COR-L47 (cell line): ENCODE measurements at regions not wholly inside any gene's neighbourhood (a gene's known extent, or its start where the extent isn't known, plus 50 kb on each side); places are given as distances from the start of the nearest gene placed in this dataset.

ENCODE experiments used
- DNase-seq: peaks from one replicate; lab custom pipeline; 2025; lab: John Stamatoyannopoulos, UW

- DNase-seq = no peak
Measured at GRCh38 chr21:16492892-16493291, 763.1 kb downstream of the USP25 start.

- DNase-seq = no peak
Measured at GRCh38 chr21:16496609-16497008, 766.8 kb downstream of the USP25 start.

- no peak for DNase-seq
Measured at GRCh38 chr21:16500271-16500670, 770.5 kb downstream of the USP25 start.

- no peak for DNase-seq
Measured at GRCh38 chr21:16502273-16502672, 772.5 kb downstream of the USP25 start.

GRCh38 chr21:16502897-16503296 is 773.1 kb downstream of the USP25 start:
- DNase-seq = no peak

- no peak for DNase-seq
Measured at GRCh38 chr21:16504281-16504680, 774.5 kb downstream of the USP25 start.

GRCh38 chr21:16504766-16505165 is 775.0 kb downstream of the USP25 start:
- DNase-seq = no peak

- no peak for DNase-seq
Measured at GRCh38 chr21:16509476-16509875, 779.7 kb downstream of the USP25 start.

GRCh38 chr21:16514316-16514715 is 784.5 kb downstream of the USP25 start:
- DNase-seq = no peak

- DNase-seq = no peak
Measured at GRCh38 chr21:16517383-16517782, 787.6 kb downstream of the USP25 start.

GRCh38 chr21:16519036-16519435 is 789.3 kb downstream of the USP25 start:
- DNase-seq = no peak

- DNase-seq = no peak
Measured at GRCh38 chr21:16519644-16520043, 789.9 kb downstream of the USP25 start.

- no peak for DNase-seq
Measured at GRCh38 chr21:16522548-16522947, 792.8 kb downstream of the USP25 start.

GRCh38 chr21:16530656-16531055 is 800.9 kb downstream of the USP25 start:
- no peak for DNase-seq

- DNase-seq = no peak
Measured at GRCh38 chr21:16532840-16533239, 803.1 kb downstream of the USP25 start.

- no peak for DNase-seq
Measured at GRCh38 chr21:16533692-16534407, 804.1 kb downstream of the USP25 start.

GRCh38 chr21:16534408-16535101 is 804.8 kb downstream of the USP25 start:
- DNase-seq = peak; percentile 79

GRCh38 chr21:16535102-16535422 is 805.3 kb downstream of the USP25 start:
- peak; percentile 77 for DNase-seq

- no peak for DNase-seq
Measured at GRCh38 chr21:16535626-16536025, 805.8 kb downstream of the USP25 start.

GRCh38 chr21:16536140-16536539 is 806.4 kb downstream of the USP25 start:
- DNase-seq = no peak

- DNase-seq = peak; percentile 7
Measured at GRCh38 chr21:16536643-16537434, 807.1 kb downstream of the USP25 start.

GRCh38 chr21:16537501-16537900 is 807.7 kb downstream of the USP25 start:
- no peak for DNase-seq

- no peak for DNase-seq
Measured at GRCh38 chr21:16538405-16538804, 808.6 kb downstream of the USP25 start.
